ENCODE measurements at regions not wholly inside any gene's neighbourhood (a gene's known extent, or its start where the extent isn't known, plus 50 kb on each side); places are given as distances from the start of the nearest gene placed in this dataset.

- no peak for DNase-seq (ENCODE audit: low spot score)
Observed at GRCh38 chr4:129415004-129415403, 319.1 kb downstream of the C4orf33 start.

GRCh38 chr4:129420637-129421036 is 324.7 kb downstream of the C4orf33 start:
- no peak for DNase-seq (ENCODE audit: low spot score)

- DNase-seq (ENCODE audit: low spot score): no peak
Observed at GRCh38 chr4:129422277-129422676, 326.3 kb downstream of the C4orf33 start.

GRCh38 chr4:129428454-129428853 is 332.5 kb downstream of the C4orf33 start:
- DNase-seq (ENCODE audit: low spot score): no peak

- peak; percentile 19 for DNase-seq (ENCODE audit: low spot score)
Observed at GRCh38 chr4:129429581-129430320, 333.8 kb downstream of the C4orf33 start.

GRCh38 chr4:129437347-129437746 is 341.4 kb downstream of the C4orf33 start:
- no peak for DNase-seq (ENCODE audit: low spot score)

GRCh38 chr4:129438456-129438981 is 342.6 kb downstream of the C4orf33 start:
- no peak for DNase-seq (ENCODE audit: low spot score)

- DNase-seq (ENCODE audit: low spot score): no peak
Observed at GRCh38 chr4:129446074-129446473, 350.1 kb downstream of the C4orf33 start.

GRCh38 chr4:129453524-129454200 is 357.7 kb downstream of the C4orf33 start:
- no peak for DNase-seq (ENCODE audit: low spot score)

- no peak for DNase-seq (ENCODE audit: low spot score)
Observed at GRCh38 chr4:129455482-129455881, 359.5 kb downstream of the C4orf33 start.

- DNase-seq (ENCODE audit: low spot score): no peak
Observed at GRCh38 chr4:129468624-129469023, 372.7 kb downstream of the C4orf33 start.

GRCh38 chr4:129474698-129475097 is 378.7 kb downstream of the C4orf33 start:
- no peak for DNase-seq (ENCODE audit: low spot score)

- no peak for DNase-seq (ENCODE audit: low spot score)
Observed at GRCh38 chr4:129481107-129481506, 385.2 kb downstream of the C4orf33 start.

GRCh38 chr4:129488427-129488826 is 392.5 kb downstream of the C4orf33 start:
- no peak for DNase-seq (ENCODE audit: low spot score)

GRCh38 chr4:129490516-129490915 is 394.6 kb downstream of the C4orf33 start:
- DNase-seq (ENCODE audit: low spot score): no peak

GRCh38 chr4:129498626-129499025 is 402.7 kb downstream of the C4orf33 start:
- no peak for DNase-seq (ENCODE audit: low spot score)

- no peak for DNase-seq (ENCODE audit: low spot score)
Observed at GRCh38 chr4:129514852-129515251, 418.9 kb downstream of the C4orf33 start.

- no peak for DNase-seq (ENCODE audit: low spot score)
Observed at GRCh38 chr4:129515356-129515755, 419.4 kb downstream of the C4orf33 start.

GRCh38 chr4:129526812-129527211 is 430.9 kb downstream of the C4orf33 start:
- peak; percentile 9 for DNase-seq (ENCODE audit: low spot score)

- DNase-seq (ENCODE audit: low spot score): no peak
Observed at GRCh38 chr4:129531253-129531652, 435.3 kb downstream of the C4orf33 start.

- no peak for DNase-seq (ENCODE audit: low spot score)
Observed at GRCh38 chr4:129532573-129532972, 436.6 kb downstream of the C4orf33 start.

- no peak for DNase-seq (ENCODE audit: low spot score)
Observed at GRCh38 chr4:129543299-129543698, 447.3 kb downstream of the C4orf33 start.

GRCh38 chr4:129545599-129546278 is 449.8 kb downstream of the C4orf33 start:
- DNase-seq (ENCODE audit: low spot score): no peak
